ENCODE measurements at regions not wholly inside any gene's neighbourhood (a gene's known extent, or its start where the extent isn't known, plus 50 kb on each side); places are given as distances from the start of the nearest gene placed in this dataset.

- TF ChIP-seq POLR2A (IDR thresholded peaks at IDR 0.05; ENCODE audit: low read depth, low read length): no peak
- no peak for TF ChIP-seq TAF1 (IDR thresholded peaks at IDR 0.05; ENCODE audit: low read depth, low read length)
- TF ChIP-seq POLR2AphosphoS5 (IDR thresholded peaks at IDR 0.05; ENCODE audit: low read depth, low read length): no peak
- TF ChIP-seq PAX5 (IDR thresholded peaks at IDR 0.05; ENCODE audit: insufficient read depth, low read length, severe bottlenecking): no peak
These were observed 308.4 kb downstream of the DLEU7 start for GRCh38 chr13:50535050-50535449.

Measured in GM12891 (cell line).